NCI-H1092 (cell line): ENCODE measurements at regions not wholly inside any gene's neighbourhood (a gene's known extent, or its start where the extent isn't known, plus 50 kb on each side); places are given as distances from the start of the nearest gene placed in this dataset.

ENCODE experiments used
- DNase-seq: peaks from one replicate; lab custom pipeline; 2025; lab: John Stamatoyannopoulos, UW

DNA sequence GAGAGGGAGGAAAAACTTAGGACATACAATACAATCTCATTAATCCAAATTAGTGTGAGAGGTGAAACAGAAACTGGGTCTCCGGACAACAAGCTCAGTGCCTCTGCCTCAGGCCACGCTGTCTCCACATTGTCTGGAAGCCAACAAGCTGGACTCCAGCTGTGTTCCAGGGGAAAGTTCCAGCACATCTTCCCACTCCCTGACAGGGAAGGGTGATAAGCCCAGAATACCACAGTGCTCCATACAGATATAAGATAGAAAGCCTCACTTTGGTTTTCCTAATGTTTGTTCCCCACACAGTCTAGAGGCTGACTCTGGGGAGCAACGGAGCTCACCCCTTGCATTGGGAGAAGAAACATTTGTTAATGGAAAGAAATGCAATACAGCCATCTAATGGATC, 117.1 kb upstream of the SPTLC3 start:
- no peak for DNase-seq

DNA sequence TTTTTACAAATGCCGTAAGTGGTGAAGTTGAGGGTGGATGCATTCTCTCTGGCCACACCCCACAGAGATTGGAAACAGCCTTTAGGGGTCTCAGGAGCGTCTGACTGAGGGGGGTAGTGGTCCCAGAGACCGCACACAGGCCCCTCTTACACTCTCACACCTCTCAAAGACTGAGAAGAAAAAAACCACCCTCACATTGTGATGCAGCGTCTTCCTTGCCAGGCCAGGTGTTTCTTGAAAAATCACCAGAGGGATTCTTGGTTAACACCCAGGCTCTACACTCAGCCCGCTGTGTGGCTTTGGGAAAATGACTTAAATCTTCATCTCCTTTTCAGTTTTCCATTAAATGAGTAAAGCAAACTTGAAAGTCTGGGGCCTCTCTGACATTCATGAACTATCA, 115.8 kb upstream of the SPTLC3 start:
- DNase-seq: no peak

DNA sequence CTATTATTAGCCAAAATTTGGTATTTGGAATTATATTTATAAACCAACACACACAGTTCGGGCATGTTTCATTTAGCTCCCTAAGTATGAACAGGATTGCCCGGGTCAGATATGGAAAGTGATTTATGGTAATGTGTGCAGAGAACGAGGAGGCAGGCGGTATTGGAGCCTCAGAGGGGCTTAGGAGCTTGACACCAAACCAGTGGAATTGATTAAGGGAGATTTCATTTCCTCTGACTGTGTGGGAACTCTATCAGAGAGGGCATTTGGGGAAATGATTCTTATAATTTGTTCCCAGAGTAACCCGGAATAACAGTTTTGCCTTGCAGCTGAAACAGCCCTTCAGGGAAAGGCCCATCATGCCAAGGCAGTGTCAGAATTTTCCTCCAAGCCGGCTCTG, 115.1 kb upstream of the SPTLC3 start:
- DNase-seq: no peak

DNA sequence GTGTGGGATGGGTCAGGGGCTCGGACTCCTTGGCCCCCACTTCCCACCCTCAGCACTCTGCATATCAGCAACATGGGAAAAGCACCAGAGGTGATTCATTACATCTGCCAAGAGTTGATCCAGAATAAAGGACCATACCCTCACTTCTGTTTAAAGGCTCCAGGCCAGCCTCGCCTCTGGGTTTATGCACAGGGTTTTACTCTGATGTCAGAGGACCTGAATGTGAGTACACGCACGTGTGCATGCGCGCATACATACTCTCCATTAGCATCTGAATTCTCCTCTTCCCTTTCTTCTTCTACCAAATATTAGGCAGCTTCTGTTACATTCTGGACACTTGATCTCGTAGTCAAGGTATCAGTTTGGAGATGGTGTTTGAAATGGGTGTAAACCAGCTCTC, 114.7 kb upstream of the SPTLC3 start:
- no peak for DNase-seq

DNA sequence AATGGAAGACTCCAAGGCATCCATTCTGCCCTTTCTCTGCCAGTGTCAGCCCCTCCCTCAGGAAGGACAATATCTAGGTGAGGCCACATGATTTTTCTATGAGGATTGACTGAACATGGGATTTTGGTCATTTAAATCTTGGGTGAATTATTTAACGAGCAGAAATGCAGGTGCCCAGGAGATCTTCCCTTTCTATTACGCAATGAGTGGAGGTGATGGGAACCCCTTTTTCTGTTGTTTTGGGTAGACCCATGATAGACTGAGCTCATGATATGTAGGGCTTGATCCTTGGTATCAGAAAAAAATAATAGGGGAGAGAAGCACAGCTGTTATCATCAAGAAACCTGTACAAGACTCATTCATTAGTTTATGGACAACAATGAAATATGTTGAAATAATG, 112.6 kb upstream of the SPTLC3 start:
- no peak for DNase-seq

DNA sequence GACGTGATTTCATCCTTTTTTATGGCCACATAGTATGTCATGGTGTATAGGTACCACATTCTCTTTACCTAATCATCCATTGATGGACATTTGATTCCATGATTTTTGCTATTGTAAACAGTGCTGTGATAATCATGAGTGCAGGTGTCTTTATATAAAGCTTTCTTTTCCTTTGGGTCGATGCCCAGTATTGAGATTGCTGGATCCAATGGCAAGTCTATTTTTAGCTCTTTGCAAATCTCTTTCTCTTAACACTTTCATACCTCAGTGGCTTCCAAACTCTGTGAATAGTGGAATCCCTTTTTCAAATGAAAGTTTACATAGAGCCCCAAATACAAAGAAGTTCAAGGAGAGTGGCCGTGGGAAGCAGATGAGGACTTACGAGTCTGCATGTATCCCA, 105.8 kb upstream of the SPTLC3 start:
- peak; percentile 22 for DNase-seq

DNA sequence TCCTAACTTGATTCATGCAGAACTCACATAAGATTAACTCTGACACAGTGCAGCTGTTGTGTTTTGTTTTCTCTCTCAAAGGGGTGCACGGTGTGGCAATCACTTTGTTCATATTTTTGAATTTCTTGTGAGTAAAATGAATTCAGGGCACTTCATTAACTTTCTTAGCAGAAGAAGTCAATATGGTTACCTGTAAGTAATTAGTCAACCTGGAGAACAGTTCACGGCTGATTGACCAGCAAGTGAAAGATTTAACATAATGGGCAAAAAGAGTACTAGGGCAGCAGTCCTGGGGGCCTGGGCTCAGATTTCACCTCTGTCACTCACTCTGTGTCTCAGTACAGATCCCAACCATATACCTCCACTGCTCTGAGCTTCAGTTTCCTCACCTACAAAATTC, 102.4 kb upstream of the SPTLC3 start:
- no peak for DNase-seq

DNA sequence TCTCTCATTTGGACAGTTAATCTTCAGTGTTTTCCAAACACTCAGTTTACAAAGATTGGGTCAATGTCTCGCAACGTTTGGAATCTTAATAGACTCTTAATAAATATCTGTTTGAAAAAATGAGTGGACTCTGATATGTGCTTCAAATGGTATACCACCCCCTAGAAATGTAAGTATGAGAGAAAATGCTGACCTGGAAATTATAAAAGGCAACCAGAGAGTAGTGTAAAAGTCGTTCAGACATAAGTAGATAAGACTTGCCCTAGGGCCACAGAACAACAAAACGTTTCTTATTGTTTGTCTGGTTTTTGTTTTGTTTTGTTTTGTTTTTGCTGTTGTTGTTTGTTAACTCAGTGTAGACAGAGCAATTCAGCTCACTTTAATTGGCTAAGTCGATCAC, 97.4 kb upstream of the SPTLC3 start:
- DNase-seq: no peak

DNA sequence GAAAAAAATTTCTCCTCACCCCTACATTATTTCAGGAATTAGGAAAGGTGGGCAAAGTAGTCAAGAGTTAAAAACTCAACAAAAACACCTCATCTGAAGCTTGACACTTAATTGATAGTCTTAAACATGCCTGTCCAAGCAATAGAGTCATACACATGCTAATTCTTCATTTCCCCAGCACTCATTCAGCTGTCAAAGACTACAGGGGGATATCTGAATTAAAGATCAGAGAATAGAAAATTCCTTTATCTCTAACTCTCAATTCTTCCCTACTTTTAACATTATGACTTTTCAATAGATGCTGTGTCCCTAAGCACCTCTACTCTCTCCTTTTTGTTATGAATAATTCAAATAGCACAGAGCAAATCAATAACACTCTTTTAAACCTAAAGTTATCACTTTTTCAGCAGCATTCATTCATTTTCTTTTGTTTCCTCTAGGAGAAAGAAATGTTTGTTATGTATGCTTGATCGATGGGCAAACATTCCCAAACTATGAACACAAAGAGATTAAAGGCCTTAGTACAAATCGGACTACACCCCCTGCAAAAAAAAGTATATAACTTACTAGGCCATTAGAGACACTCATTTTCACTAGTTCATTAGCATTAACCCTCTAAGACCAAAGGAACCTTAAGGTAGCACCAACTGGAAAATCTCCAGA, 94.9 kb upstream of the SPTLC3 start:
- DNase-seq: no peak

DNA sequence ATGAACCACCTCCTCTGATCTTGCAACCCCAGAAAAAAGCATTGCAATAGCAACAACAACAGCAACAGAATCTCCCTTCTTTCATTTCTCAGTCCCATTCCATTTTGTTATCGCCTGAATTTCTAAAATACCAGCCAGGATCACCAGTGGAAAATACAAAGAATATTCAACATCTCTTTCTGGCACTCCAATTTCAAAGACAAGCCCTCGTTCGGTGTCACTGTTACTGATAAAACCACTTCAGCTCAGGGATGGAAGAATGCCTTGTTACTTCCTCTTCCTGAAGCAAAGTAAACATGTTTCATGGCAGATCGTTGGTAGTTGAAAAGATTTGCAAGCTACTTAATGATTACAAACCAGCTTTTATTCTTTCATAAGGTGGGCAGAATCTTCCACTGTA, 94.0 kb upstream of the SPTLC3 start:
- no peak for DNase-seq

DNA sequence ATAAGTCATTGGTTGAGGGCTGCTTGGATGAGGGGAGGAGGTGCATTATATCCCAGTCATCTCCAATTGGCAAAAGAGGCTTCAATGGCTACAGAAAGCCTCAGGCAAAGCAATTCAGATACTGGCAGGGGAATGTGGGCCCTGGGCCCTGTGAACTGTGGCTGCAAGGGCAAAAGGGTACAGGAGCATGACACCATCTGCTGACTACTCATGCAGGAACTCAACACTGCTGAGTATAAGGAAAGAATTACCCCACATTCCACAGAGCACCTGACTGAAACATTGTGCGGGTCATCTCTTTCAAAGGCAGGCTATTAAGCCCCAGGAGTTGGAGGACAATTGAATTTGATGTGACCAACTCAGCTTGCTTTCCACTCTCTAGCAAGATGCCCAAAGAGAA, 92.1 kb upstream of the SPTLC3 start:
- no peak for DNase-seq

DNA sequence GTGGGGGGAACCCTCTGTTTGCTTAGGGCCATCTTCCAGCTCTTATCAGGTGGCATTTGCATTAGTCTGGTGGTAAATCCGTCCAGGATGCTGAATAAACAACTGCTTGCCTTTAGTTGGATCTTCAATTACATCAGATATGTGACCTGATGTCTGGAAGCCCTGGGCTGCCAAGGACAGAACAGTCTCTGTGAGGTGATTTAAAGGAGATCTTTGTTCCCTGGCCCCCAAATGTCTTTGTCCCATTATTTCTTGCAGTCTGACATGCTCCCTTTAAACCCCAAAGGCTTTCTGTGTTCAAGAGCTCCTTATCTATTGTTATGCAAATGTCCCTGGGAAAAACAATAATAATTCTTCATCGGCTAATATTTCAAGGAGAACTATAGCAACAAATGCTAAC, 84.6 kb upstream of the SPTLC3 start:
- DNase-seq: no peak

DNA sequence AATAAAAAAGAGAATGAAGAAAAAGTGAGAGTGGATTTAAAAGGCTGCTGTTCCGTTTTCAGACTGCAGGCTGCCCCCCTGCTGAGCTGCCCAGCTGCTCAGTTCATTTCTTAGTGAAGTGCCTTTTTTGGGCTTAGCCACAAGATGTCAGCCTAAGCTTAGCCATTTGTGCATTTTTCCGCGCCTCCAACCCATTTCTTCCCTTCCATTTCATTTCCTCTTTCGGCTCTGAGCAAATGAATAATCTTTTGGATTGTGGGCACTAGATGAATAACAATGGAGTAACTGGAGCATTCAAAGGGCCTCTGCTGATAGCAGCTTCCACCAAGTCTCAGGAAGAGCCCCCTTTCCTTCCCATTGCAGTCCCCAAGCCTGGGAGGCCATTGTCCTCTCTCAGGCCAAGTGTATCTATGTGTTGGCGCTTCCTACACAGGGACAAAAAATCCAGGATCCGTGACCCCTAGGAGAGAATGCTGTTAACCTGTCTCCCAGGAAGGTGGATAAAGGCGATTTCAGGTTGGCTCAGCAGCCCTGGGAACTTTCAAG, 83.5 kb upstream of the SPTLC3 start:
- DNase-seq: peak; percentile 64

DNA sequence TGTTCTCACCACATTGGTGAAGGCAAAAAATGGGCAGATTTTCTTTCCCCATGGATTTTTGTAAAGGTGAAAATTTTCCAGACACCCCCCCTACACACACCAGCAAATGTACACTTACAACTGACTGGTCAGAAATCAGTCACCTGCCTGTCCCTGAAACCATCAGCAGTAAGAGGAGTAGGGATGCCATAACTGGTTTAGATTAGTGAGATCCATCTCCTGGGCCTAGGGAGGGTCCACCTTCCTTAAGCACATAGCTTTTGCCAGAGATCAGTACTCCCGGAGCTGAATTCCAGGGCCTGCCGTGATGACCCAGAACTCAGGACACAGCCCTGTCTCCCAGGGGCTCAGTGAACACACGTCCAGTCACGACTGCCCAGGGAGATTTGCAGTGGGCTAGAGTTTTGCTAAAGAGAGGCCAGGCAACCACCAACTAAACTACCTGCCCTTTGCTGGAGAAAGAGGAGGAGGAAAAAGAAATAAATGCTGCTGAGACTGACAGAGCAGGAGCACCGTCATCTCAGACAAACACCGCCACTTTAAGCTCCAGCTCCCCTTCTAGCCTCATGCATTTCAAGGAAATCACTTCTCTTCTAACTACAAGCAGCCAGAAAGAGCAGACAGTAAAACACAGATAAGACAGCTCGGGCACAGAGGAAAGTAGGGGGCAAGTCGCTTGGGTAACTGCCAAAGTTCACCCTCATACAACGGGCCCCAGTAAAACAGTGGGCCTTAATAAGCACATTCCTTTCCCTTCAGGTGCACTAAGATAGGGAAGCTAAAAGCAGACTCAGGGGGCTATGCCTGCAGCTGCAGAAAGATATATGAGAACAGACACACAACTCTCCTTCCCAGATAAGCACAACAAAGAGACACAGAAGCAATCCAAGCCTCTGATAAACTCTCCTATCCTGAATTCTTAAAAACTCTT, 82.6 kb upstream of the SPTLC3 start:
- DNase-seq: no peak

DNA sequence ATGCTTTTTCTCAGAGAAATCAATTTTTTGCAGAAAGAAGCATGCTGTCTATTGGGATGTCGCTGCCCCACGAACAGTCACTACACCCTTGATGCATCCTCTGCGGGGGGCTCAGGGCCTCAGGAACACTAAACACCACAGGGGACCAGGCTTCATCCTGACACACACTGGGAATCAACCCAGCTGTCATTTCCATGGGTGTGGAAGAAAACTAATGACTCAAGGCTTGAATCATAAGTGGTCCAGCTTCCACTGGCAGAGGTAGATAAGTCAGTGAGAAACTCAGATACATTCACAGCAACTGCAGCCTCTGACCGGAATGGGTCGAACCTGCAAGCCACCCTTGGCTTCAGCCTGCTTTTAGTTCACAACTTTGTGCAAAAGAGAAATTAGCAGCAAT, 81.3 kb upstream of the SPTLC3 start:
- DNase-seq: no peak

DNA sequence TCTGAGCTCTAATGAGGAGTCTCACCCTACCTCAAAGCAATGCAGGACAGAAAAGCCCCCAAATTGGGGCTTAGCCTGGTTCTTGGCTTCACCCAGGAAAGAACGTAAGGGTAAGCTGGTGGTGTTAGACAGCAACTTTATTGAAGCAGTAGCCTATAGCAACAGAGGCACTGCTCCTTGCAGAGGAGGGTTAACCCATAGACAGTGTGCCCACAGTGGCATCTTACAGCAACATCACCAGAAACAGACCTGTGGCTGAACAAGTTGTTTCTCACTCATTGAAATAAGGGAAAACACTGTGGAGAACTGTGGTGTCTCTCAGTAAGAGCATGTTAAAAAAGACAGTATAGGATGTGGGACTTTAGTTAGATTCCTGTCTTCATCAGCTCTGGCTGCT, 80.4 kb upstream of the SPTLC3 start:
- no peak for DNase-seq

DNA sequence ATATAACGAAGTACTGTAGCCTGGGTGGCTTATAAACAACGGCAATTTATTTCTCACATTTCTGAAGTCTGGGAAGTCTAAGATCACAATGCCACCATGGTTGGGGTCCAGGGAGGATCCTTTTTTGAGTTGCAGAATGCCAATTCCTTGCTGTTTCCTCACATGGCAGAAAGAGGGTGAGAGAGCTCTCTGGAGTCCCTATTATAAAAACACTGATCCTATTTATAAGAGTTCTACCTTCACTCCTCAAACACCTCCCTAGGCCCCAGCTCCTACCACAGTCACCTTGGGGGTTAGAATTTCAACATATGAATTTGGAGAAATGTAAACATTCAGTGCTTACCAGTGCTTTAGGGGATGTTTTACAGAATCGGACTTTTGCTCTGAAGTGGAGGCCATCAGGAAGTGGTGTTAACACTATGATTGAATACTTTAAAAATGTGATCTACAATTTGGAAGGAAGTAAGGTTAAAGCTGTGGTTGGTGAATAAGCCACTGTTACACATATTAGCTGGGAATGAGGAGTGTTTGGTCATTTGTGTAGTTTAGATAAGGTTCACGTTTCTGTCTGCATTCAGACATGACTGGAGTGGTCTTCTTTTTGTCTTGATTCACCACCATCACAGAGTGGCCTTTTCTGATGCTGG, 79.9 kb upstream of the SPTLC3 start:
- DNase-seq: no peak

DNA sequence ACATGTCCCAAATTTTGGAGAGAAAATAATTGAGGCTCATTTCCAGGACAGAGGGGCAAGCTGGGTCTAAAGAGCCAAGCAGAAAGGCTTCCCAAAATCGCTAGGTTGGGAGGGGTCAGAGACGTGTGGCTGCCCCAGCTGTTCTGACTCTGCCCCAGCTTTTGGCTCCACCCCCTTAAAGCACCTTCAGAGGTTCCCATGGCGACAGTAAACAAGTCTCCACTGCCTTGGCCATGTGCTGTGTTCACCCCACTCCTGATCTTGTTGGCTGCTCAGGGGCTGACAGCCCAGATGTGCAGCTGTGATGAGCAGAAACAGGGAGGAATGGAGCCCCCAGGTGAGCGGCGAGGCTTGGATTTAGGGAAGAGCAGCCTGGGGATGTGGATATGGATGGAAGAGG, 72.8 kb upstream of the SPTLC3 start:
- DNase-seq: no peak

DNA sequence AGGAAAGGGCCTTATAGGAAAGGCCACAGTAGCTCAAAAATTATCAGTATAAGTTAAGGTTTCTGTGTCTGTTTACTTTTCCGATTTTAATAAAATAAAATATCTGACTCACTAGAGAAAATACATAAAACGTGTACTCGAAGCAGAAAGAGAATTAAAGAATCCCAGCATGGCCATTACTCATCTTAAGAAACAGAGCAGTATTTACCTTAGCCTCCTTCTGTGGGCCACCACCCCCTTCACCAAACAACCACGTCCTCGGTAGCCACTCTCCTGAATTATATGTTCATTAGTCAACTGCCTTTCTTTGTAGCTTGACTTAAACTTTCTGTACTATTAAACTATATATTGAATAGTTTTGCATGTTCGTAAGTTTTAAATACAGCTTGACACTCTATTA, 72.2 kb upstream of the SPTLC3 start:
- no peak for DNase-seq

DNA sequence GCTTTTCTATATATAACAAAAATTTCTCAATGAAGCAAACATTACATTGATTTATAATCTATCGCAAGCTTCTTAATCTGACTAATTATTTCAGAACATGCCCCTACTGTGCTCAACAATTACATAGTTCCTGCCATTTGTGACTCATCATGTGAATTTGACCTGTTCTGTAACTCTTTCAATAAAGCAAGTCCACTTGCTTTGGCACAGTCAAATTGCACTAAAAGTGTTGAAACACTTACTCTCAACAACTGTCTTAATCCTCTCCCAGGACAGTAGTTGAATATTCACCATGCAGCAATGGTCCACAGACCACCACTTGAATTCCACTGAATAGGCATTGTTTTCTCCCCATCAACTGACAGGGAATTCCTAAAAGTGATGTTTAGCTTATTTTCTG, 67.7 kb upstream of the SPTLC3 start:
- no peak for DNase-seq

DNA sequence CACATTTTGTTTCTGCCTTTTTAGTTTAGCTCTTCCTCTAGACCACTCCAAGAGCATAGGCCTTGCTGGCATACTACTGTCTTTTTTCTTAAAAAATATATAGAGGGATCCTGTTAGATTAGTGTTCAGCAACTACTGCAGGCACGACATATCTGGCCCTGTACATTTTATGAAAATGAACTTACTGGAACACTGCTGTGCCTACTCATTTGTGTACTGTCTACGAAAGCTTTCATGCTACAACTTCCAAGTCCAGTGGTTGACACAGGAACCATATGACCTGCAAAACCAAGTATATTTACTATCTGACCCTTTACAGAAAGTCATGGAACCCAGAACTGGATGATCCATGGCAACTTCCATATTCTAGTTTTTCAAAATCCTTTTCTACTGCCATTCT, 66.6 kb upstream of the SPTLC3 start:
- no peak for DNase-seq

DNA sequence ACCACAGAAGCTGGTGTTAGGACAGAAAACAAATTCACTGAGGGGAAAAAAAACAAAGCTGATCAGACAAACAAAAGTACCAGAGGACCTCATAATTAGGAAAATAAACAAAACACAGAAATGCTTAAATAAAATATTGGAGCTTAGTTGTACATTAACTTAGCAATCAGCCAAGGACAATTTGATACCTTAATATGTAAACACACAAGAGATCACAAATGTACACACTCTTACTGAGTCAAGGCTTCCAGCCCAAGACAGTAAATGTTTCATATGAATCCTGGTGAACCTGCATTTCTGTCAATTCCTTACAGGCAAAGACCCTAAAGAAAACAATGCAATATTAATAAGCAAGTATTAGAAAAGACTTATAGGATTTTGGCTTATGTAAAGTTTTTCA, 62.0 kb upstream of the SPTLC3 start:
- no peak for DNase-seq

DNA sequence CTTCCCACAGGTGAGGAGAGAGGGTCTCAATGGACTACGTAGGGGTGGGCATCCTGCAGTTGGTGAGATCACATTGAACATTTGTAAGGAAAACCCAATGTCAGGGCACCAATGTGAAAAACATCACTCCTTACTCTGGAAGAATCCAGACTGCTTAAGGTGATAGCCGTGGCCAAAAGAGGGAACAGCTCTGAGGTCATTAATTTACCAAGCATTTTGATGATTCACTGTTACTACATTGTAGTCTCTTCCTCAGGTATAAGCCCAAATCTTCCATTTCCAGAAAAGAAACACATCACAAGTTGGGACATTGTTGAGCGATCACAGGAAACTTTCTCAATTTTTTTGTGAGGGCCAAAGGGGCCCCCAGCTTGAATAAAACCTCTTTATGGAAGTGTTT, 61.1 kb upstream of the SPTLC3 start:
- no peak for DNase-seq
